GM21786 (cell line): ENCODE measurements at regions not wholly inside any gene's neighbourhood (a gene's known extent, or its start where the extent isn't known, plus 50 kb on each side); places are given as distances from the start of the nearest gene placed in this dataset.
"Not testable (repeated sequence)": the region's sequence is repeated elsewhere in the genome, so short reads cannot be mapped to it uniquely, and the experiment has no call there.

ENCODE experiments used
- ATAC-seq: cut with Tn5 transposase; IDR thresholded peaks from one replicate; pipeline ENCODE4 v1.9.1; 2021; ENCODE audit not compliant: unreplicated experiment

GRCh38 chr2:107430596-107431266, 396.0 kb upstream of the RGPD4 start:
- ATAC-seq: no peak

- ATAC-seq: no peak
These were observed 390.4 kb upstream of the RGPD4 start for GRCh38 chr2:107436281-107436680.

- no peak for ATAC-seq
These were observed 389.4 kb upstream of the RGPD4 start for GRCh38 chr2:107437265-107437664.

GRCh38 chr2:107437807-107438206, 388.9 kb upstream of the RGPD4 start:
- ATAC-seq: no peak

- ATAC-seq: no peak
These were observed 378.5 kb upstream of the RGPD4 start for GRCh38 chr2:107448160-107448559.

GRCh38 chr2:107461301-107461700, 365.4 kb upstream of the RGPD4 start:
- no peak for ATAC-seq

- ATAC-seq: no peak
These were observed 364.5 kb upstream of the RGPD4 start for GRCh38 chr2:107462181-107462580.

- ATAC-seq: no peak
These were observed 360.5 kb upstream of the RGPD4 start for GRCh38 chr2:107466241-107466640.

GRCh38 chr2:107466984-107467773, 359.5 kb upstream of the RGPD4 start:
- no peak for ATAC-seq

- ATAC-seq: no peak
These were observed 357.2 kb upstream of the RGPD4 start for GRCh38 chr2:107469437-107469995.

GRCh38 chr2:107473150-107473549, 353.5 kb upstream of the RGPD4 start:
- no peak for ATAC-seq

GRCh38 chr2:107475859-107476258, 350.8 kb upstream of the RGPD4 start:
- ATAC-seq: no peak

- ATAC-seq: no peak
These were observed 324.2 kb upstream of the RGPD4 start for GRCh38 chr2:107502539-107502938.

- ATAC-seq: no peak
These were observed 314.5 kb upstream of the RGPD4 start for GRCh38 chr2:107511970-107512789.

GRCh38 chr2:107525406-107525805, 301.3 kb upstream of the RGPD4 start:
- no peak for ATAC-seq

GRCh38 chr2:107529146-107529545, 297.5 kb upstream of the RGPD4 start:
- ATAC-seq: no peak

GRCh38 chr2:107530046-107530445, 296.6 kb upstream of the RGPD4 start:
- no peak for ATAC-seq

GRCh38 chr2:107534926-107535325, 291.8 kb upstream of the RGPD4 start:
- ATAC-seq: no peak

- ATAC-seq: not testable (repeated sequence)
These were observed 290.6 kb upstream of the RGPD4 start for GRCh38 chr2:107535905-107536689.

GRCh38 chr2:107542314-107542740, 284.4 kb upstream of the RGPD4 start:
- ATAC-seq: no peak

GRCh38 chr2:107543793-107544192, 282.9 kb upstream of the RGPD4 start:
- no peak for ATAC-seq
